AG04449 (cell line): ENCODE measurements at regions not wholly inside any gene's neighbourhood (a gene's known extent, or its start where the extent isn't known, plus 50 kb on each side); places are given as distances from the start of the nearest gene placed in this dataset.

ENCODE experiments used
- CTCF ChIA-PET: fragments of 350-600 bp; formaldehyde crosslinking; extraction: SDS; loops from one replicate; lab custom pipeline; 2021; ENCODE audit warnings: antibody characterized with exemption; lab: Yijun Ruan, JAX
- POLR2A ChIA-PET: fragments of 400-600, 350-600 bp; formaldehyde crosslinking; extraction: SDS; loops from one replicate; lab custom pipeline; 2020; ENCODE audit warnings: antibody characterized with exemption, inconsistent platforms; lab: Yijun Ruan, JAX
- DNase-seq: peaks from one replicate; pipeline ENCODE4 v3.0.0-alpha.2; 2010; ENCODE audit warnings: low read depth, low spot score
- H3K4me3 ChIP-seq: 2 replicates; pipeline ENCODE4 v1.5.1; 2011; ENCODE audit warnings: low read depth, mild to moderate bottlenecking, control low read depth, low read length
- TF ChIP-seq, protein P1 (sequence below): IDR thresholded peaks from one replicate; pipeline ENCODE4 v1.5.1; 2011; ENCODE audit warnings: mild to moderate bottlenecking, moderate library complexity, low read length, control low read depth, inconsistent platforms; ENCODE audit not compliant: insufficient read depth; ENCODE audit errors: missing control alignments

DNA sequence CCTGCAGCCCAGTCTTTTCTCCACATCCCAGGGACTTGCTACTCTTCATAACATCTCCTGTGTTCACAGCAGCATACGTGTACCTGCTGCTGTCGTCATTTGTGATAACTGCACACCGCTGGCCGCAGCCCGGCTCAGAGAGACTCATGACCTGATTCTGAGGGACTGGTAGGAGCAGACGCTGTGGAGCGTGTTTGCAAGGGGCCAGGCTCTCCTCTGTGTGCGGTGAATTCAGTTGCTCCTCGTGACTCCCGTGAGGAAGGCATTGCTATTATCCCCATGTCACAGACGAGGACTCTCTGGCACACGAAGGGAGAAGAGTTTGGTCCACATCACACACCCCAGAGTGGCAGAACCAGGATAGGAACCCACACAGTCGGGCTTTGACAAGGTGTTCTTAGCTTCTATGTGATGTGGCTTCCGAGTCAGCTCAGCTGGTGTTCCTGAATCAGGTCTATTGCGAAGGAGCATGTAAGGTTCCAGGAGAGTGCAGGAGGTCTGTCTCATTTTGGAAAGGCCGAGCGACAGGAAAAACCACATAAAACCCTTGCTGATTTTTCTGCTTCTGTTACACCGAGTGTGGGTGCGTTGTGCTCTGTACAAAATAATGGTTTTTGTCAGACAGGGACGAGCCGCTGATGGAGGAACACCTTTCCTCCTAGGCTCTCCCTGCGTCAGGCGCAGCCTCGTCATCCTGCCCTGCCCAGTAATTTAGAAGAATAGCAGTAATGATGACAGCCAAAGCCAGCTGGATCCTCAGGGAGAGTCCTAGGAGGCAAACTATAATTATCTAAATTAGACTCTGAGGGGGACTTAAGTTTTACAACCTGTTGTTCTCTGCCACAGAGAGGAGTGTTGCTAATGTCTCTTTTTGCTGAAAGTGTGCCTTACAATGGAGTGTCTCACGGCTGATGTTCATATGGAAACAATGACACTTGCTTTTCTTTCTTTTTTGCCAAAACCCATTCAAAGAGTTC, 157.5 kb upstream of the RGMA start:
- TF ChIP-seq, protein P1, sequence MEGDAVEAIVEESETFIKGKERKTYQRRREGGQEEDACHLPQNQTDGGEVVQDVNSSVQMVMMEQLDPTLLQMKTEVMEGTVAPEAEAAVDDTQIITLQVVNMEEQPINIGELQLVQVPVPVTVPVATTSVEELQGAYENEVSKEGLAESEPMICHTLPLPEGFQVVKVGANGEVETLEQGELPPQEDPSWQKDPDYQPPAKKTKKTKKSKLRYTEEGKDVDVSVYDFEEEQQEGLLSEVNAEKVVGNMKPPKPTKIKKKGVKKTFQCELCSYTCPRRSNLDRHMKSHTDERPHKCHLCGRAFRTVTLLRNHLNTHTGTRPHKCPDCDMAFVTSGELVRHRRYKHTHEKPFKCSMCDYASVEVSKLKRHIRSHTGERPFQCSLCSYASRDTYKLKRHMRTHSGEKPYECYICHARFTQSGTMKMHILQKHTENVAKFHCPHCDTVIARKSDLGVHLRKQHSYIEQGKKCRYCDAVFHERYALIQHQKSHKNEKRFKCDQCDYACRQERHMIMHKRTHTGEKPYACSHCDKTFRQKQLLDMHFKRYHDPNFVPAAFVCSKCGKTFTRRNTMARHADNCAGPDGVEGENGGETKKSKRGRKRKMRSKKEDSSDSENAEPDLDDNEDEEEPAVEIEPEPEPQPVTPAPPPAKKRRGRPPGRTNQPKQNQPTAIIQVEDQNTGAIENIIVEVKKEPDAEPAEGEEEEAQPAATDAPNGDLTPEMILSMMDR = no peak
- no peak overlapping the region for H3K4me3 ChIP-seq
- no peak for DNase-seq
- ChIA-PET POLR2A (no interaction called here), CTCF (no interaction called here)

DNA sequence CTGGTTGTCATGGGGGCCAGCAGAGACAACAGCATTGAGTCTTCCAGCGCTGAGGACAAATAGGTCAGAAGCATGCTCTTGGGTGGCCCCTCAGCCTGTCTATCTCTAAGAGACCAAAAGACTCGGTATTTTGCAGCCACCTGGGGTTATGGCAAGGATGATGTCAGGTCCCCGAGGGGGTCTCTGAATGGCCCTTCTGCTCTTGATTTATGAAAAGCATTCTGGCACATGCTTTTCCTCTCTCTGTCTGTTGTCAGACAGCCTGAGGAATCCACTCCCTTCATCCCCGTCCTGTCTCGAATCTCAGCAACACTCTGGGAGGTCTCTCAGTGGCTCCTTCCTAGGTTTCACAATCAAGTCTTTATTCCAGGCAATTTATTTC, 156.6 kb upstream of the RGMA start:
- ChIA-PET CTCF (no interaction called here), POLR2A (no interaction called here)
- TF ChIP-seq, protein P1 = no peak
- DNase-seq = no peak
- no peak overlapping the region for H3K4me3 ChIP-seq

DNA sequence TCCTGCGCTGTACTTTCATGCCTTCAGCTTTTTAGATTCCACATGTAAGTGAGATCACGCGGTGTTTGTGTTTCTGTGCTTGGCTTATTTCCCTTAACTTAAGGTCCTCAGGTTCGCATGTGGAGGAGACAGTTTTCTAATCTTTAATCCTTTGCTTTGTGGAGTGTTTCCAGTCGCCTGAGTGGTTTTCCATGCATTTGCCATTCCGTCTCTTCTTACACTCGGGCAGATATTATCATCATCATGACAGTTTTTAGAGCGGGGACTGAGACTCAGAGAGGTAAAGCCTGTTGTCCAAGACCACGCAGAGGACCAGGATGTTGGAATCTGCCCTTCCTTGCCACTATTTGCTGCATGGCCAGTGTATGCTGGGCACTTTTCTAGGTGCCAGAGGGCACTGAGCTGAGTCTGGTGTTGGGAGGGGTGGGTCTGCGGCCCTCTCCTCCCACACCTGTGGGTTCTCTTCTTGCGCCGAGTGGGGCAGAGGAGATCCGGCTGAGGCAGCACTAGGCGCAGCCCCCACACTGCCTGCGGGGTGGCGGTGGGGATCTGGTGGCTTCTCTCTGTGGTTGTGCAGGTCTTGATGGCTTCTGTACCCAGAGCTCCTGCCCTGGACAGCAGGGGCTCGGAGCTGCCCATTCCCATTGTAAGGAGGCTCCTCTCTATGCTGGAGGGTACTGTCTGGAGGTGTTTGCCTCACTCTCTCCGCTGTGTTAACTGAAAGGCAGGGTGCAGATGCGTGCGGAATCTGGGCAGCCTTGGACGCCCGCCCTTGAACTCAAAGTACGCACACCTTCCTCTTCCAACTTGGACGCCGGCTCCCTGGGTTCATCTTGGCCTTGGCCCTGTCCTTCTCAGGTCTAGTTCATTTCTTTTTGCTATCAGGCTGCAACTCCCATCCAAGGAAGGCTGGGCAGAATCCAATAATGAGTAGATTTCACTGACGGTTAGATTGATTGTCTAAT, 156.0 kb upstream of the RGMA start:
- TF ChIP-seq, protein P1 = no peak
- CTCF ChIA-PET = no interaction called here
- POLR2A ChIA-PET = no interaction called here
- H3K4me3 ChIP-seq = no peak overlapping the region
- DNase-seq = no peak

DNA sequence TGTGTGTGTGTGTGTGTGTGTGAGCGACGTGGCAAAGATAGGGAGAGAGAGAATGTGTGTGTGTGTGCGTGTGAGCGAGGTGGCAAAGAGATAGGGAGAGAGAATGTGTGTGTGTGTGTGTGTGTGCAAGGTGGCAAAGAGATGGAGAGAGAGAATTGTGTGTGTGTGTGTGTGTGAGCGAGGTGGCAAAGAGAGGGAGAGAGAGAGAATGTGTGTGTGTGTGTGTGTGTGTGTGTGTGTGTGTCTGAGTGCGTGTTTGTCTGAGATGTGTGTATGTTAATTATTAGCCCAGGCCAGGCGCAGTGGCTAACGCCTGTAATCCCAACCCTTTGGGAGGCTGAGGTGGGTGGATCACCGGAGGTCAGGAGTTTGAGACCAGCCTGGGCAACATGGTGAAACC, 154.6 kb upstream of the RGMA start:
- CTCF ChIA-PET = no interaction called here
- POLR2A ChIA-PET = no interaction called here
- H3K4me3 ChIP-seq = no peak overlapping the region
- TF ChIP-seq, protein P1 = no peak
- DNase-seq = no peak

DNA sequence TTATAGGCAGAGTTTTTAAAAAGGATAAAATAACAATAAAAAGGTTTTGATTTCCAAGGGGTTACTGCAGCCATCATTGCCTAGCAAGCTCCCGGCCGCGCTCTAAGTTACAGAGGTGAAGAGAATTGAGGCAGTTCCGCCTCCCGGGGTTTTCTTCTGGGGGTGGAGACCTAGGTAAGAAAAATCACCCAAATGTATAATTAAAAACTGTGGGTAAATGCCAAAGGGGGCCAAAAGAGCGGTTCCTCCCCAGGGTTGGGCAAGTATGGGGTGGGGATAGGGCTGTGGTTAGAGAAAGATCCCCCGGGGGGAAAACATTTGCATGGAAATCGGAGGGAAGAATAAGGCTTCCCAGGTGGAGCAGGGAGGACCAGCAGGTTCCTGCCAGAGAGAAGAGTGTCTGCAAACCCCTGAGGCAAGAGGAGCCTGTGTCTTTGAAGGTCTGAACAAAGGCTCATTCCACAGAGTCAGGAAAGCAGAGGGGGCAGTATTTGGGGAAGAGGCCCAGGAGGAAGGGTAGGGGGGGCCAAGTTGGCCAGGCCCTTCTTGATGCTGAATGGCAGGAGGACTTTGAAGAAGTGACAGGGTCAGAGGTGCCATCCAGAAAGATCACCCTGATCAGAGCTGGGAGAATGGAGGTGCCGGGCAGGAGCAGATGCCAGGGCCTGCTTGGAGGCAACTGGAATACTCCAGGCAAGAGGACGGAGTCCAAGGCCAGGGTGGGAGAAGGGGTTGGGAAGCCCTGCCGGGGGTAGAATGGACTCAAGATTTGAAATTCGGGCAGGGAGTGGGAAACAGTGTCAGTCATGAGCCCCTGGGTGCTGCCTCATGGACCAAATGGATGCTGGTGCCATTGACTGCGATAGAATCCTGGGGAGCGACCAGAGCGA, 152.9 kb upstream of the RGMA start:
- ChIA-PET CTCF (no interaction called here), POLR2A (no interaction called here)
- no peak overlapping the region for H3K4me3 ChIP-seq
- DNase-seq = no peak
- TF ChIP-seq, protein P1 = no peak
